Fibroblast of mammary gland (primary cell): ENCODE measurements at regions not wholly inside any gene's neighbourhood (a gene's known extent, or its start where the extent isn't known, plus 50 kb on each side); places are given as distances from the start of the nearest gene placed in this dataset.
A peak's percentile ranks its signal among the peaks of the same experiment; 100 is the strongest.

ENCODE experiments used
- DNase-seq: peaks from one replicate; pipeline ENCODE4 v3.0.0-alpha.2; 2010; ENCODE audit warnings: low read depth
- H3K4me3 ChIP-seq: 2 replicates; pipeline ENCODE4 v1.5.1; 2011; ENCODE audit warnings: low read depth, mild to moderate bottlenecking, low read length, moderate library complexity; ENCODE audit not compliant: control insufficient read depth
- TF ChIP-seq, protein P1 (sequence below): conservative IDR thresholded peaks from 2 replicates; pipeline ENCODE4 v1.5.1; 2011; ENCODE audit warnings: low read depth, low read length, inconsistent platforms; ENCODE audit not compliant: control insufficient read depth, insufficient read depth

DNA sequence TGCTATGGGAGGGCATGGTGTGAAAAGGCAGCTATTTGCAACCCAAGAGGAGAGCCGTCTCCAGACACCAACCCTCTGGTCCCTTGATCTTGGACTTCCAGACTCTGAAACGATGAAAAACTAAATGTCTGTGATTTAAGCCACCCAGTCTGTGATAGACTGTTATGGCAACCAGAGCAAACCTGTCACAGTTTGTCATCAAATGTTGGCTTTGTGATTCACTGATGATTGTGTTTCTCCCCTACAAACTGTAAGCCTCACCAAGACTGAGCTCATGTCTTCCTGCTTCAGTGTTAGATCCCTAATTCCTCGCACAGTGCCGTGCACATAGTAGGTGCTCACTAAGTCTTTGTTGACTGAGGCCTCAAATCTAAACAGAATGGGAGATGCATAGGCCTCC lies 224.6 kb upstream of the PITRM1 start:
- TF ChIP-seq, protein P1, sequence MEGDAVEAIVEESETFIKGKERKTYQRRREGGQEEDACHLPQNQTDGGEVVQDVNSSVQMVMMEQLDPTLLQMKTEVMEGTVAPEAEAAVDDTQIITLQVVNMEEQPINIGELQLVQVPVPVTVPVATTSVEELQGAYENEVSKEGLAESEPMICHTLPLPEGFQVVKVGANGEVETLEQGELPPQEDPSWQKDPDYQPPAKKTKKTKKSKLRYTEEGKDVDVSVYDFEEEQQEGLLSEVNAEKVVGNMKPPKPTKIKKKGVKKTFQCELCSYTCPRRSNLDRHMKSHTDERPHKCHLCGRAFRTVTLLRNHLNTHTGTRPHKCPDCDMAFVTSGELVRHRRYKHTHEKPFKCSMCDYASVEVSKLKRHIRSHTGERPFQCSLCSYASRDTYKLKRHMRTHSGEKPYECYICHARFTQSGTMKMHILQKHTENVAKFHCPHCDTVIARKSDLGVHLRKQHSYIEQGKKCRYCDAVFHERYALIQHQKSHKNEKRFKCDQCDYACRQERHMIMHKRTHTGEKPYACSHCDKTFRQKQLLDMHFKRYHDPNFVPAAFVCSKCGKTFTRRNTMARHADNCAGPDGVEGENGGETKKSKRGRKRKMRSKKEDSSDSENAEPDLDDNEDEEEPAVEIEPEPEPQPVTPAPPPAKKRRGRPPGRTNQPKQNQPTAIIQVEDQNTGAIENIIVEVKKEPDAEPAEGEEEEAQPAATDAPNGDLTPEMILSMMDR, result no peak
- DNase-seq, result peak; percentile 20
- no peak overlapping the region for H3K4me3 ChIP-seq

DNA sequence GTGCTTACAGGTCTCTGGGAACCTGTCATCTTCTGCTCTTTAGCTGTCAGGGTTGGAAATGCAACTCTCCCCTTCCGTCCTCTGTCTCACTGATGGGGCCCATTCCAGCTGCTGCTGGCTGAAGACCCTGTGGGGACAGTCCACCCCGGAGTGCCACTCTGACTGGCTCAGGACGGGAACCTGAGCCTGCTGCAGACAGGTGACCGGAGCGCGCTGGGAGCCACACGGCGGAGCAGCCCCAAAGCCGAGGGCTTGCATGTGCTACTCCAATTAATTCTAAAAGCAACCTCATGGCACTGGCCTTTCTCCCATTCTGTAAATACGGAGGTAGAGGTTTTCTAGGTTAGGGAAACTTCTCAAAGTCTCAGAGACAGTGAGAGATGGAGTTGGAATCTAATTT lies 223.5 kb upstream of the PITRM1 start:
- DNase-seq, result no peak
- H3K4me3 ChIP-seq, result no peak overlapping the region
- TF ChIP-seq, protein P1, result no peak

GRCh38 chr10:3395458-3395861 lies 222.9 kb upstream of the PITRM1 start:
- TF ChIP-seq, protein P1, result no peak
- H3K4me3 ChIP-seq, result no peak overlapping the region
- no peak for DNase-seq

DNA sequence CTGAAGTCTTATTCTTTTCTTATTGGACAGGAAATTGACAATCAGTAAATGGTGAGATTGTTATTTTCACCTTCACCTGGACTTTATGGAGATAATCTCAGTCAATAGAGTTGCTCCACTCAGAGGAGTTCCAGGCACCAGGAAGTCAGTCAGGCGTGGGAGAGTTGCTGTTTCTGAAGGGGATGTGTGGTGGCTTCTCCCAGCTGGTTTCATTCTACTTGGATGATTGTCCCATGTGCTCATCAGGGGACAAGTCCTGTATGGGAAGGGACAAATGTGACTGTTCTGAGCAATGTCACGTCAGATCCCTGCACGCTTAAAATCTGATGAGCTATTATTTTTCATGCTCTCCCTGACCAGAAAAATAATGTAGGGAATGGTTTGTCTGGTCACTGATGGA lies 222.5 kb upstream of the PITRM1 start:
- H3K4me3 ChIP-seq, result no peak overlapping the region
- TF ChIP-seq, protein P1, result no peak
- DNase-seq, result no peak

DNA sequence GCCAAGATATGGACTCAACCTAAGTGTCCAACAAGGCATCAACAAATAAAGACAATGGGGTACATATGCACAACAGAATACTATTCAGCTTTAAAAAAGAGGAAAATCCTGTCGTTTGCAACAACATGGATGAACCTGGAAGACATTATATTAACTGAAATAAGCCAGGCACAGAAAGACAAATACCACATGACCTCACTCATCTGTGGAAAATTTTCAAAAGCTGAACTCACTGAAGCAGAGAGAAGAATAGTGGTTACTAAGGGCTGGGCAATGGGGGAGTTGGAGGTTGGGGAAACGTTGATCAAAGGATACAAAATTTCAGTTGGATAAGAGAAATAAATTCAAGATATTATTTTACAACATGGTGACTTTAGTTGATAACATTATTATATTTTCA lies 221.4 kb upstream of the PITRM1 start:
- peak; percentile 31 for DNase-seq
- TF ChIP-seq, protein P1, result no peak
- no peak overlapping the region for H3K4me3 ChIP-seq

- no peak overlapping the region for H3K4me3 ChIP-seq
- peak; percentile 19 for DNase-seq
- TF ChIP-seq, protein P1, result no peak
Measured at GRCh38 chr10:3391657-3392056, 219.1 kb upstream of the PITRM1 start.

GRCh38 chr10:3389130-3389529 lies 216.5 kb upstream of the PITRM1 start:
- H3K4me3 ChIP-seq, result no peak overlapping the region
- DNase-seq, result no peak
- TF ChIP-seq, protein P1, result no peak
